ENCODE measurements at regions not wholly inside any gene's neighbourhood (a gene's known extent, or its start where the extent isn't known, plus 50 kb on each side); places are given as distances from the start of the nearest gene placed in this dataset.
A peak's percentile ranks its signal among the peaks of the same experiment; 100 is the strongest.

- FAIRE-seq, result no peak
- H3K9me3 ChIP-seq, result no peaks in the 10 kb centered on the region
- no peak for ATAC-seq
- H3K4me1 ChIP-seq, result peaks cover 10% of the 10 kb centered on the region; the same call in 2 of the 3 replicates
- CTCF ChIA-PET, result interaction anchor here (0.7 to 1.0 kb wide), 2 partner anchors 8 to 18 kb away, joined by 3 read pairs; no protein-coding TSS in a partner anchor
- POLR2A ChIA-PET, result interaction anchor here (0.7 kb wide), 1 partner anchor 90 kb away, joined by 5 read pairs; no protein-coding TSS in a partner anchor
- no peak for DNase-seq (ENCODE audit: low read depth in 1 of 2, low spot score in 1 of 2)
- TF ChIP-seq HOXB13 (CRISPR knock-in tag; IDR thresholded peaks at IDR 0.05; ENCODE audit: low read depth), result no peak
- no peak for TF ChIP-seq RNF2 (IDR thresholded peaks at IDR 0.05; ENCODE audit: borderline replicate concordance, low read depth)
- TF ChIP-seq POLR2A (IDR thresholded peaks at IDR 0.05; ENCODE audit: low read length), result no peak
- TF ChIP-seq, protein P1, sequence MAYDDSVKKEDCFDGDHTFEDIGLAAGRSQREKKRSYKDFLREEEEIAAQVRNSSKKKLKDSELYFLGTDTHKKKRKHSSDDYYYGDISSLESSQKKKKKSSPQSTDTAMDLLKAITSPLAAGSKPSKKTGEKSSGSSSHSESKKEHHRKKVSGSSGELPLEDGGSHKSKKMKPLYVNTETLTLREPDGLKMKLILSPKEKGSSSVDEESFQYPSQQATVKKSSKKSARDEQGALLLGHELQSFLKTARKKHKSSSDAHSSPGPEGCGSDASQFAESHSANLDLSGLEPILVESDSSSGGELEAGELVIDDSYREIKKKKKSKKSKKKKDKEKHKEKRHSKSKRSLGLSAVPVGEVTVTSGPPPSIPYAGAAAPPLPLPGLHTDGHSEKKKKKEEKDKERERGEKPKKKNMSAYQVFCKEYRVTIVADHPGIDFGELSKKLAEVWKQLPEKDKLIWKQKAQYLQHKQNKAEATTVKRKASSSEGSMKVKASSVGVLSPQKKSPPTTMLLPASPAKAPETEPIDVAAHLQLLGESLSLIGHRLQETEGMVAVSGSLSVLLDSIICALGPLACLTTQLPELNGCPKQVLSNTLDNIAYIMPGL (CRISPR knock-in tag; IDR thresholded peaks at IDR 0.05; ENCODE audit: borderline replicate concordance), result no peak
- TF ChIP-seq RFX5 (IDR thresholded peaks at IDR 0.05), result no peak
- TF ChIP-seq EHMT2 (IDR thresholded peaks at IDR 0.05; ENCODE audit: low read depth), result no peak
- TF ChIP-seq CHD2 (IDR thresholded peaks at IDR 0.05; ENCODE audit: low read length, partially characterized antibody), result no peak
- no peak for TF ChIP-seq CTCF (IDR thresholded peaks at IDR 0.05)
- TF ChIP-seq MAZ (IDR thresholded peaks at IDR 0.05; ENCODE audit: borderline replicate concordance, low read depth, low read length), result no peak
- TF ChIP-seq SREBF2 (IDR thresholded peaks at IDR 0.05), result no peak
- TF ChIP-seq JUNB (IDR thresholded peaks at IDR 0.05), result no peak
- no peak for TF ChIP-seq NR3C1 (IDR thresholded peaks at IDR 0.05)
- no peak for TF ChIP-seq ESRRA (IDR thresholded peaks at IDR 0.05; ENCODE audit: borderline replicate concordance, low read length)
- TF ChIP-seq RAD21 (conservative IDR thresholded peaks at IDR 0.05 in 1 of 2, IDR thresholded peaks at IDR 0.05 in 1 of 2), result no peak
- no peak for TF ChIP-seq JUN (IDR thresholded peaks at IDR 0.05)
- TF ChIP-seq, protein P2, sequence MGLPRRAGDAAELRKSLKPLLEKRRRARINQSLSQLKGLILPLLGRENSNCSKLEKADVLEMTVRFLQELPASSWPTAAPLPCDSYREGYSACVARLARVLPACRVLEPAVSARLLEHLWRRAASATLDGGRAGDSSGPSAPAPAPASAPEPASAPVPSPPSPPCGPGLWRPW (IDR thresholded peaks at IDR 0.05), result no peak
- H3K27ac ChIP-seq, result no peak overlapping the region
- 66% methylated on average over 3 of the region's 3 CpGs for WGBS (ENCODE audit: missing lambda C conversion rate)
- no peak overlapping the region for H3K4me3 ChIP-seq
- no peak overlapping the region for H3K4me2 ChIP-seq
Measured at GRCh38 chr2:53473775-53474311, 293.8 kb upstream of the CHAC2 start.

DNA sequence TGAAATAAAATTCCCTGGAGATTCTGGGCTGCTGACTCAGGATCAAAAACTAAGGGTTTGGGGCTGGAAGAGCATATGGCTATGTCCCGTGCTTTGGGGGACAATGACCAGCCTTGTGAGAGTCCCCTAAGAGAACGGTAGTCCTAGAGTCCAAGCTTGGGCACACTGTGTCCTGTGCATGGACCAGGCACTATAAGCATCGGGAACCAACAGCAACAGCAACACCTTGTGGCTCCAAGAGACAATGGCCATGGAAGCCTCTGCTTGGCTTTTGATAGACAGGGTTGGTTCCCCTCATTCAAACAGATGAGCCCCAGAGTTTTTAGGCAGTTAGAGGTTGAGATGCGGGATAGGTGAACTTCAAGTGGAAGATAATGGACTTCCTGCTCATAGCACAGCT, 294.4 kb upstream of the CHAC2 start:
- FAIRE-seq, result no peak
- TF ChIP-seq RAD21 (conservative IDR thresholded peaks at IDR 0.05 in 1 of 2, IDR thresholded peaks at IDR 0.05 in 1 of 2) (peak; percentile 30 to 48; a peak in 3 of 5 replicates), GATA3 (IDR thresholded peaks at IDR 0.05; ENCODE audit: borderline replicate concordance) (no peak)
- H3K9me3 ChIP-seq, result no peaks in the 10 kb centered on the region
- H3K27ac ChIP-seq, result no peak overlapping the region
- H3K4me2 ChIP-seq, result no peak overlapping the region
- WGBS (ENCODE audit: missing lambda C conversion rate), result 10% methylated on average over 4 of the region's 4 CpGs
- peak; percentile 22 to 75; a peak in 3 of 6 replicates for ATAC-seq
- H3K4me1 ChIP-seq, result peaks cover 10% of the 10 kb centered on the region; the same call in 2 of the 3 replicates
- H3K4me3 ChIP-seq, result no peak overlapping the region
- DNase-seq (ENCODE audit: low read depth in 1 of 2, low spot score in 1 of 2), result peak in 1 of 2 experiments; percentile 31
- ChIA-PET POLR2A (interaction anchor here (0.7 kb wide), 1 partner anchor 89 kb away, joined by 5 read pairs; no protein-coding TSS in a partner anchor), CTCF (interaction anchor here (0.7 to 1.0 kb wide), 2 partner anchors 8 to 18 kb away, joined by 3 read pairs; no protein-coding TSS in a partner anchor)

GRCh38 chr2:53467467-53468180, 300.0 kb upstream of the CHAC2 start:
- 8% methylated on average over 4 of the region's 4 CpGs for WGBS (ENCODE audit: missing lambda C conversion rate)
- no peak for ATAC-seq
- Histone ChIP-seq H3K9me3 (no peaks in the 10 kb centered on the region), H3K4me3 (no peak overlapping the region), H3K4me1 (no peaks in the 10 kb centered on the region), H3K27ac (no peak overlapping the region), H3K4me2 (no peak overlapping the region)
- ChIA-PET POLR2A (no interaction called here), CTCF (no interaction called here)
- DNase-seq (ENCODE audit: low read depth in 1 of 2, low spot score in 1 of 2), result no peak
- FAIRE-seq, result no peak
- TF ChIP-seq CBX8 (IDR thresholded peaks at IDR 0.05), result no peak

All from A549 (cell line).